HG02870 (cell line): ENCODE measurements at regions not wholly inside any gene's neighbourhood (a gene's known extent, or its start where the extent isn't known, plus 50 kb on each side); places are given as distances from the start of the nearest gene placed in this dataset.

Experiments
- ATAC-seq: cut with Tn5 transposase; IDR thresholded peaks from one replicate; pipeline ENCODE4 v1.9.1; 2021; ENCODE audit warnings: mild to moderate bottlenecking, moderate library complexity; ENCODE audit not compliant: unreplicated experiment

DNA sequence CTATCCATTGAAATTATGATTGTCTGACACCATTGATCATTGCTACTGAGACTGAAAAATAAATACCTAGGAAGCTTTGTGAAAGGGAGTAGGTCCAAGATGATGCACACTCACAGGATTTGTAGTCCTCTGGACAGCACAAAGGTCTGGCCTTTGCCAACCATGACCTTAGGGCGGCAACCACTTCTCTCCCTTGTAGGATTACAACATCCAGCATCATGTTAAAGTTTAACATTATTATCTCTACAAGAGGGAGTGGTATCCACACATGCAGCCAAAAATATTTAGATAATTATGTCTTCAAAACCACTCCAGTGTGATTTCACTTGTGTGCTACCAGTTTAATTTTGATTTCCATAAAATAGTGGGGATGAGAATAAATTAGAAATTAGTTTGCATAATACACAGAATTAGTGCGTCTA is 51.1 kb upstream of the NHSL1 start:
- no peak for ATAC-seq

DNA sequence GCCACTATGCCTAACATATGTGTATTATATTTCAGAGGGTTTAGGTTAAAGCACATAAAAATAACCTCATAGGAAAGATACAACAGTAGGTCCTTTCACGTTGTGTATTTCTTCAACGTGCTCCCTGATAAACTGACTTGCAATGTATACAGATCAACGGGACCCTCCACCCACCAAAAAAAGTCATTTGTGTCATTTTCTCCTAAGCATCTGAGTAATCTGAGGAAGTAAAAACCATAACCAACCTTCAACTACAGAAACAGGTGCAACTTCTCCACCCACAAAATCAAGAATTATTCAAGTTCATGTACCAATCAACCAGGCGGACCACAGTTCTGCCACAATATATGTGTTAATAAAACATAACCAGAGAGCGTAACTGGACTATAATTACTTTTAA is 54.9 kb upstream of the NHSL1 start:
- ATAC-seq: no peak

DNA sequence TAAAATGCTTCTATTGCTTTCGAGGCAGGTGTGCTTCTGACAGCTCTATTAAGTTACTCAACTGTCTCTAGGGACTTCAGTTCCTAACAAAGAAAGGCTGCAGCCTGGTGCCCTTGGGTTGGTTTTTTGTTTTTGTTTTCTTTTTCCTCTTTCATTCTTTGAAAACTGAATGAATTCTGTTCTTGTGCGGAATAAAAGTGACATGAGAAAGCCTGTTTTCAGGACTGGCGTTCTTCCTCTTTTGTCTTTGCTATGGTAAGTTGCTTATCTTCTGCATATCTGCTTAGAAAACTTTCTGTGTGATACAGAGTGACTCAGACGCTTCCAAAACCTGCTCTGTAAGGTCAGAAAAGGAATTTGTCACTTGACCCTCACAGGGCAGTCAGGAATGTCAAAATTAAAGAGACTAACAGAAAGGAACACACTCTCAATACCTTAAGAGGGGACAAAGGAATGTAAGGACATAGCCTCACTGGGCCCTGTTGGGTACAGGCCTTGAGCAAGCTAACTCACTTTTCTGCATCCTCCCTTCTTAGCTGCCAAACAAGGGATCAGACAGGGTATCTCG is 56.2 kb upstream of the NHSL1 start:
- no peak for ATAC-seq

DNA sequence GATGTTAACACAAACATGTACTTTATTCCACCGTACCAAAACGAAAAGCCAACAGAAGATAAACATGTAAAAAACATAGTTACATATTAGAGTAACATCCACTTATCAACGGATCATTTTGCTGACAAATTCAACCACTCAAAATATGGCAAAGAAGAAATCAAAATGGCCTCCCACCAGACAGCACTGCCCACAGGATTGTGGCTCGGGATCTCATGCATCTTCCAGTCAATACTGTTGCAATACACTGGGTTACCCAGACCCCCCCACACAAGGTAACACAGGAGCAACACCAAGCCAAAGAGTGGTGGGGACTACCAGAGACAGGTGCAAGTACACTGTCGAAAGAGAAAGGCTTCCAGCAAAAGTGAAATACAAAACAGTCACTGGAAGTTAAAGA is 57.9 kb upstream of the NHSL1 start:
- ATAC-seq: no peak

DNA sequence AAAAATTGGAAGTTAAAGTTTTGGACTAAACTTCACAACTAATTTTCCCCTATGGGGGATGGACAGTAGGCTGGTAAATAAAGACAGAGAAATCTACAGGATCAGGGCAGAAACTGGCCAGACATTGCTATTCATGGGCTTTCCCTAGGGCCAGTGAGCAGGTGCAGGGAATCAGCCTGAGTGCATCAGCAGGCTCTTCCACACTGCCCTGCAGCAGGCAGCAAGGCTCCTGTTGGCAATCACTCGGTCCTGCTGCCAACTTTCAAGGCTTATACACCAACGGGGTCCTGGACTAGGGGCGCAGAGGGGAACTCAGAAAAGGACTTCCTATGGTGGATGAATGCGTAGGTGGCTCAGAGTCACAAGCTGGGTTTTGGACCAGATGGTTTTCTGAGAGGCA is 59.8 kb upstream of the NHSL1 start:
- no peak for ATAC-seq

DNA sequence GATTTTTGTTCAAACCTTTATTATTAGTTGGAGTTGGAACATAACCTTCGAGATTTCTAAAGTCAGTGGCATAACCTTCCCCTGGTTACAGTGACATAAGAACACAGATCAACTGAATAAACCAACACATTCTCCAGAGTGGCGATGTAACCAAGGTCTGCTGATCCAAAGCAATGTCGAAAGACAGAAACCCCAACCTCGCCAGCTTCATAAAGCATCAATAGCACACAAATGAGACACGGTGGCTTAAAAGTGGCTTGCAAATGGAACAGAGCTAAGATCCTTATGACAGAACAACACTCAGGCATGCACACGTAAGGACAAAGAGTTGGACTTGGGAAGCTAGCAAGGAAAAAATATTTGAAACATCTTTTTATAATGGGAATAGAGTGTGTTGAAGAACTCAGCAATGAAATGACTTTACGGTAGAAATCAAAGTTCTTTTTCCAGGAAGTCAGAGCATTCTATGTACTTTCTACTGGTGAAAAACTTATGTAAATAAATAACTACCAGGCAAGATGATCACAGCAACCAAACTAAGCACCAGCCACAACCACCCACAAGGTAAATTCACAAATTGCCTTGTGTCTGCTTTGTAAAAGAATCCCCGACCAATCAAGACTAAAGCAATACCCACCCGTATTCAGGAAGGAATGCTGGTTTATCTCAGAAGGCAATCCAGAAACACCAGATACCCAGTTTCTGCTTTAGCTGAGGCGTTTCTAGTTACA is 61.0 kb upstream of the NHSL1 start:
- ATAC-seq: no peak

DNA sequence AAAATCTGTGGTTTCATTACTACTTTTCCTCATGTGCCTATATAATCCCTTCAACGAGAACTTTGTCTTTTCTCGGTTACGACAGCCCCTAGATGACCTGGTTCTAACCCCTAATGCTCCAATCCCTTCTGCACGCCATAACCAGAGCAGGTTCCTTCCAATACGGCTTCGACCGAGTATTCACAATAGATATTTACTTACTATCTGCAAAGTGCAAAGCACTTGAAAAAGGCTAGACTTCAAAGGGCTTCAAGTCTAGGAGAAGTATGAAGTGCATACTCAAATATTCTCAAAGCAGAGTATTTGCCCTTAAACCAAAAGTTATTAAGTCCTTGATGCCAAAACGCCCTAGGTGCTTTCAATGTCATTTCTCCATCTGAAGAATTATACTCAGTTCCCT is 63.4 kb upstream of the NHSL1 start:
- no peak for ATAC-seq

DNA sequence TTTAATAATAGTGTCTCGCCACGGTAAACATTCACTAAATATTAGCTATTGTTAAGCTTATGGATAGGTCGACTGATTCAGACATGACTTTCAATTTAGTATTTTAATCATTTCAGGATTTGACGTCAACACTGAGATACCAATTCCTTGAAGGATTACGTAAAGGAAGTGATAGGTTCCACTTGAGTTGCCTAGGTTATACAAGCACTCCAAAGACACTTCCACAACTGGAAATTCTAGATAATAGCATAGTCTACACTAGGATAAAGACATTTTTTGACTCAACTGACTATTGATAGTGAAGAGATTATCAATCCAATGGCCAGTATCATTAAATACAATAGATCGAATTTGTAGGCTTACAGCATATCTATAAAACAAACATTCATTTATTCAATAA is 63.9 kb upstream of the NHSL1 start:
- ATAC-seq: no peak

DNA sequence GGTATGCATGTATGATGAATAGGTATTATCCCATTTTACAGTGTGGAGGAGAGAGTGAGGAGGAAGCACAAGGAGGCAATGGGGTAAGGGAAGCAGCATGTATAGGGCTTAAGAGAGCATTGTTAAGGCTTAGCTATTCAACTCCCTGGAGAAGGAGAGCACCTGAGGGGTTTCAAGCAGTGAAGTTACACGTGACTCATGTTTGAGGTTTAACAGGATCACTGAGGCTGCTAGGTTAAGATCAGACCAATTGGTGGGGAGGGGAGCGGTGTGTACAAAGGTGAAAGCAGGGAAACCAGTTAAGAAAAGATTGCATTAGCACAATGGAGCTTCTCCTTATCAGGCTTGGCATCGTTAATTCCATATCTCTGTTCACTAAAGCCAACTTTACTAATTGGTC is 64.4 kb upstream of the NHSL1 start:
- no peak for ATAC-seq

DNA sequence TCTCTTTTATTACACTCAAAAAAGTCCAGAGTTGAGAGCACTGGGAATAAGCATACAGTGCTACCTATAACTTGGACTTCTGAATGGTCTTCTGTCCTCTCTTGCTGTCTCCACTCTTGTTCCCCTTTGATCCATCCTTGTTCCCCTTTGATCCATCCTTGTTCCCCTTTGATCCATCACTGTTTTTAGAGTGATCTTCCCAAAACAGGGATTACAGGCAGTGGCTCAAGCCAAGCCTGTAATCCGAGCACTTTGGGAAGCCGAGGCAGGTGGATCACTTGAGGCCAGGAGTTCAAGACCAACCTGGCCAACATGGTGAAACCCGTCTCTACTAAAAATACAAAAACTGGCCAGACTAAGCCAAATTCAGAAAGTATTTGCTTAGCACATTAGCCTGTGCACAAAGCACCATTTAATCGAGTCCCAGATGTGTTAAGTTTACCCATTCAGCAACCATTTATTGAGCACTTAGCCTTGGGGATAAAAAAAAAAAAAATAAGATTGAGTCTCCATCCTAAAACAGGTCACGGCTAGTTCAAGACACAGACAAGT is 65.0 kb upstream of the NHSL1 start:
- ATAC-seq: no peak

DNA sequence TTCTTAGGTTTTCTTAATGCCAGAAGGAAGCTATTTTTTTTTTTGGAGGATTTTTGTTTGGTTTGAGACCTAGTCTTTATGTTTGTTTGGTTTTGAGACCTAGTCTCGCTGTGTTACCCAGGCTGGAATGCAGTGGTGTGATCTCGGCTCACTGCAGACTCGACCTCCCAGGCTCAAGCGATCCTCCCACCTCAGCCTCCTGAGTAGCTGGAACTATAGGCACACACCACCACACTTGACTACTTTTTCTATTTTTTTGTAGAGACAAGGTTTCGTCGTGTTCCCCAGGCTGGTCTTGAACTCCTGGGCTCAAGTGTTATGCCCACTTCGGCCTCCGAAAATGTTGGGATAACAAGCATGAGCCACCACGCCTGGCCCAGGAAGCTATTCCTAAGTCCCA is 67.8 kb upstream of the NHSL1 start:
- ATAC-seq: no peak

DNA sequence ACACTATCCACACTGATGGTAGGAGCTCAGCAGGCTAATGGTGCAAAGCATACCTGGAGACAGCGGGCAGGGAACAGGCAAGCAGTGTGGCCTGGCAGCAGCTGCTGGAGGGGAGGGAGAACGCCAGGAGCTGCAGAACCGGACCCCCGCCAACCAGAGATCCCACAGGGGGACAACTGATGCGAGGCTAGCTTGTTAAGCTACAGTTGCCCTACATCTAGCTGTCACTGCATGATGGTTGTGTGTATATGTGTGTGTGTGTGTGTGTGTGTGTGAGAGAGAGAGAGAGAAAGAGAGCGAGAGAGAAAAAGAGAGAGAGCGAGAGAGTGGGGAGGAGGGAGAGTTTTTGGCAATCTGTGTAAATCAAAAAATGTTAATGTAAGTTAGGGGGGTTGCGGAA is 69.7 kb upstream of the NHSL1 start:
- ATAC-seq: no peak

DNA sequence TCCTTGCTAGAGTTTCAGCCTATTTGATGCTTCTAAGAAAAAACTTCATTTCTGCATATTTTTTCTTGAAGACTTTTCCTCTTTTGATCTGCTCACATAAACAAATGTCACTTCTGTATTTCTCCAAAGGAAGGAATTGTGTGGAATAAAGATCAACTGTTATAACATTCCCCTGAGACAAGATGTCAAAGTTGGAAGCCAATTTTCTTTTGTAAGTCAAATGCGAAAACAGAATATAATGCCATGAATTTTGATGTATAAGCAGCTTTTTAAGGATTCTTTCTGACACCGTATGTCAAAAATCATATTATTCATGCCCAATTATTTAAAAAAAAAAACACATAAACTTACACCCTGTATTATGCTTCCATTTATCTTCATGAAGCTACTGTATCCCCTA is 70.3 kb upstream of the NHSL1 start:
- no peak for ATAC-seq

DNA sequence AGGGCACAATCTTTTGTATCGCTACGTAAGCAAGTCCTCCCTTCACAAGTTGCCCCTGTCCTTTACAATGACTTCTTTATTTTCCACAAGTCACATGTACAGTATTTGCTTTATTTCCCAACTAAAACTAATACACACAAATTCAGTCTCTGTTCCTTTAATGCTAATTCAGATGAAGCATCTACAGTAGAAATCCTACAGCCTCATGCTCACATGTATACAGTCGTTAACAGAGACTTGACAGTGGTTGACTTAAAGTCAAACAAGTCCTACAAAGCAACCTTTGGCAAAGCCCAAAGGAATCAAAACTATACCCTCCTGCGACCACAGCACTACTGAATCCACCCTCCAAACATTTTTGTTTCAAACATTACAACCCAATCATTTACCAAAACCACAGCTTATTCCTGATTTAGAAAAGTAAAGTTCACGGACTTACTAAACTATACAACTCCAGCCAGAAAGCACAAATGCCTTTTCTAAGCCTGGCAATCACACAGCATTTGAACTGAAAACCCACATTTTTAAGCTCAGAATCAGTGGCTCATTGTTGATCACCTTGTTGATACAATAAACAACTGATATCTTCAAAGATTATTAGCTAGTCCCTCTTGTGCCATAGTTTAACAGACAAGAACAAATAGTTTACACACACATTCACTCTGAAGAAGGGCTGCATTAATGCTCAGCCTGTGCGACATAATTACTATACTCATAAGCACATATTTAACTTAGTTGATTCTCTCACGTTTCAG is 70.9 kb upstream of the NHSL1 start:
- ATAC-seq: no peak

DNA sequence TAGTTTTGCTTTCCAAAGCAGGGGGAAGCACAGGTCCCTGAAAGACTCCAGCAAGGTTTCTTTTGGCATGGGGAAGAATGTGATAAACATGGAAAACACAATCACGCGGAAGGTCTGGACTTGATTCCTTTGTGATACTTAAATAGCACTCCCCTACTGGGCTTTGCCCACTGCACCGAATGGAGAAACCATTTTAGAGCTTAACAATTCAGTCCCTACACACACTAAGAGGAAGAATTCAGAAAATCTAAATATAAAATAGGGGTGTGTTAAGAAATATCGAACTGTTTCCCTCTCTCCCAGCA is 71.4 kb upstream of the NHSL1 start:
- ATAC-seq: no peak

DNA sequence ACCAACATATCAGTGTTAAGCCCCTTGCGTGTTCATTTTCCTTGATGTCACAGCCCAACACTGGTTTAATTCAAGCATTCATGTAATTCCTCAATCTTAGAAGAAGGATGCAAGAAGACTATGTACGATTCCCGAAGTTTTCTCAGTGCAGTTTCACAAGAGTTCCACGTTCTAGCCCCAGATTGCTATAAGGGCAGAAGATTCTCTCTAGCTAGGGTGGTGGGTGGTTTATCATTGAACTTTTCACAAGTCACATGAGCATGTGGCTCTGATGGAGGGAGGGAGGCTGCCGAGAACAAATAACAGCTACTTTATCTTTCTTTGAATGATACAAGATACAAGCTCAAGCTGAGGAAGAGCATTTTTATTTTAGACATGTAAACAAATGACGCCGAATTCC is 71.9 kb upstream of the NHSL1 start:
- no peak for ATAC-seq

DNA sequence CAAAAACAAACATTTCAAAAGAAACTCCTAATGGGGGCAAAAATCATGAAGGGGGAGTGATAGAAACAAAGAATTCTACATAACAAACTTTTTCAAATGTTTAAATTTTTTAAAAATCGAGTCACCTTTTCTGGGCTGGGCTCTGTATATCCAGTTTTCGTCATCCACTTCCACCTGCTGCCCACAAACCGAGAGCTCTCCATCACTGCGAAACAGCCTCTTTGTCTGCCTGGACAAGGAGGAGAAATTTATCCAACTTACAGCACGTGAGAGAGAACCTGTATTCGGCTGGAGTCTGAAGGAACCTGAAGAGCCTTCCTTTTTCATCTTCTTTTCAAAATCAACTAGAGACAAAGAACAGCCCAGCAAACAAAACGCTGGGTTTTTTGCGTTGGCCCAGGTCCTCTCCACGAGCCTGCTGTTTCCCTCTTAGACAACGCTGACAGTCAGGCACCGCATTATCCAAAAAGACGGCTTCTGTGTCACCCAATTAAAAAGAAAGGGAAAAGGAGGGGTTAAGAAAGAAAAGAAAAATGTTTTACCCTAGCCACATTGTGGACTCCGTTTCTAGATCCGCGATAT is 72.4 kb upstream of the NHSL1 start:
- ATAC-seq: no peak

DNA sequence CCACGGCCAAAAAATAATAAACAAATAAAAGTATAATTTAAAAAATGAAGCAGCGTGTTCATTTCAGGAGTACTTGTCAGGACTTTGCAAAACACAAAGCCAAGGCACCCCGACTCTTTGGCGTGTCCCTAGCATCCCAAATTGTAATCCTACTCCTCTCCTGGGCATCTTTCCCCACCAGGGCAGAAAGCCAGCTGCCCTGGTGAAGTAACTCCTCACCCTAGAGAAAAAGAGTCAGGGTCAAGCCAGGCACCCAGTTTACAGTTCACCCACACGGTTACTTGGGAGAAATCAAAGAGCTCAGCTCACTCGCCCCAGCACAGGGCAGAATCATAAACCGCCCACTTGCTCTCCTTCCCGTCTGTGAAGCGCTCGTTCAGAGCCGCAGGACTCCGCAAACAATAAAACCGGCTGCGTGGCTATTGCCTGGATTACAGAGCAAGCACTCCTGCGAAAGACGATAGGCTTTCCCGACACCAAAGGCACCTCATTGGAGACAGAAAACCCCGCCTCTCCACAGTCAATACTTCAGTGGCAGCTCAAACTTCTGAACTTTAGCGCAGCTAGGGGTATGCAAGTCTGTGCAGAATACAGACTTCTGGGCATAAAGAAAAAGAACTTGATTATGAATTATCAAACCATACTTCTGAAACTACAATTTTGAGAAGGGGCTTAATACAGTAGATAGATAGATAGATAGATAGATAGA is 73.0 kb upstream of the NHSL1 start:
- no peak for ATAC-seq

DNA sequence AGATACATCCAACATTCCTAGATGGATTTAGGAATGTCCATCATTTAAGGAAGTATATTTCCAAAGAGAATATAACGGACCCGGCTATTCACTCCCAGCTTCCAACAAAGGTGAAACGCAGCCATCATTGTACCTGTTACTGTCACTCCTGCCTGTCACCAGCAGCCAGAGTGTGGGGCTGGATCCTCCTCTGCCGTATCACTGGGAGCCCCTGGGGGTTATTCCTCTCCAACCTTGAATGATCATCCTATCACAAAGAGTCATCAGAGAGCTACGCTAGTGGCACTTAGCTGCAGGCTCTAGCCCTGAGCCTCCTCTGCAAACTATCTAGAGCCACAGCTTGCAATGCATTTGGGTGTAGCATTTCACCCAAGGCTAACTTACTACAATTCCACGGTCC is 73.6 kb upstream of the NHSL1 start:
- ATAC-seq: no peak

DNA sequence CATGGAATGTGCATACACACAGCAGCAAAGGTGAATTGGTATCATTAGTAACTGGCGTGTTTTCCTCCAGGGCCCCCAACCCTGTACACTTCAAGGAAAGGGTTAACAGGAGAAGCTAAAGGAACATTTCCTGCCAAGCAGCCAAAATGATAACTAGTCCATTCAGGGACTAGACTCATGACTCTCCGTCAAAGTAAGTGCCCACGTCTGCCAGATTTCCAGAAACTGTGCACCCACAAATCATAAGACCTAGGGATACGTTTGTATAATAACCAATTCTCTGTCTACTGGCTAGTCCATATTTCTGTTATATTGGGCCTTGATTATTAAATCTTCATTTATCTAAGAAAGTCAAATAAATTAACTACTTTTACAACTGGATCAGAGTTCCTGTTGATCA is 76.0 kb upstream of the NHSL1 start:
- ATAC-seq: no peak

DNA sequence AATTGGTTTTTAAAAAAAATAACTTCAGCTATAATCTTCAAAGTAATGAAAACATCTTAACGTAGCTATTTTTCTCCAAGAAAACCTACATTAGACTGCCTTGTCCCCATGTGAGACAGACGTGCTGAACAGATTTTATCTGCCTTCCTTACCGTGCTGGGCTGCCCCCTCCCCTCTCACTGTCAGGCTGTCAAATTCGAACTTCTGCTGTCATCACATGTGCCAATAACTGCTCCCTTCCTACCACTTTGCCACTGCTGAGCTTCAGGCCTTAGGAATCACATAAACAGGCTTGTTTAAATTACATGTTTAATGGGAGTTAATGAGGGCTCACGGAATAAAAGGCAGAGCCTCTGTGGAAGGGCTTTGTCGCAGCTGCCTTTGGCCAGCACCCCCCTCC is 77.0 kb upstream of the NHSL1 start:
- ATAC-seq: no peak
